Progenitor cell of endocrine pancreas (in vitro differentiated cells): ENCODE measurements at regions not wholly inside any gene's neighbourhood (a gene's known extent, or its start where the extent isn't known, plus 50 kb on each side); places are given as distances from the start of the nearest gene placed in this dataset.

ENCODE experiments used
- DNase-seq: peaks from one replicate; pipeline ENCODE4 v3.0.0; 2021; ENCODE audit warnings: low spot score; ENCODE audit not compliant: unreplicated experiment
- H3K27ac Mint-ChIP-seq: 2 replicates; pipeline ENCODE4 v1.8.0; 2021; ENCODE audit warnings: mild to moderate bottlenecking, moderate library complexity, mixed read lengths
- H3K27me3 Mint-ChIP-seq: 2 replicates; pipeline ENCODE4 v1.8.0; 2021; ENCODE audit warnings: mixed read lengths
- H3K36me3 Mint-ChIP-seq: 2 replicates; pipeline ENCODE4 v1.8.0; 2022; ENCODE audit warnings: mixed read lengths; ENCODE audit not compliant: insufficient read depth
- H3K4me1 Mint-ChIP-seq: 2 replicates; pipeline ENCODE4 v1.8.0; 2021; ENCODE audit warnings: low read depth, mixed read lengths
- H3K4me3 Mint-ChIP-seq: 2 replicates; pipeline ENCODE4 v1.8.0; 2021; ENCODE audit warnings: low read depth, mild to moderate bottlenecking, moderate library complexity, mixed read lengths
- H3K9me3 Mint-ChIP-seq: 2 replicates; pipeline ENCODE4 v1.8.0; 2021; ENCODE audit warnings: low read depth, mixed read lengths
- TF ChIP-seq, protein P1 (sequence below): fragments of 200-600 bp; sonication (generic); IDR thresholded peaks from one replicate; pipeline ENCODE4 v1.5.0; 2021; ENCODE audit warnings: antibody characterized with exemption, mild to moderate bottlenecking; ENCODE audit not compliant: unreplicated experiment

DNA sequence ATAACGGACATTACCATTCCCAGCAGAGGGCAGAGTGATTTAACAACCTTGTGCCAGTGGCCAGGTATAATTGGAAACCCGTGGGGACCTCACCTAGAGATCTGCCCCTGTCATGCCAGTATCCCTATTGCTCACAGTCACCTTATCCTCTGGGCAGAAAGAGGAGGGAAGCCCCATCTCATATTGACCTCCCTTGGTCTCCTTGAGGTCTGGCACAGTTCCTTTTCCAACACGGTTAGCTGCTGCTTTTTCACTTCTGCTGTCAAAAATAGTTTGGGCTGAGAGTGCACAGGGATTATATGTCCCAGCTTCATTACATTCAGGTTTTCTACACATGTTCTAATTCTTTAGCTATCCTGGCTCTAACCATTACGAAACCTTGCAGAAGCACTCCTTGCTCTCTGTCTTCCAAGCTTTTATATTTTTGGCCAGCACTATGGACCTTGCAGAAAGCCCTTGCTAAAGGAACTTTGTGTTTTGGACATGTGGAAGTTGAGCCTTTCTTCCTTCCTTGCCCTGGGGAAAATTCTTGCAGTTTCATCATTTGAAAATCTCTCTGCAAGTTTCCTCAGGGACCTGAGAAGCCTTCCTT lies 111.7 kb upstream of the MIS18BP1 start:
- Mint-ChIP-seq H3K27ac (no peak overlapping the region), H3K27me3 (no peaks in the 10 kb centered on the region)
- no peak for DNase-seq

DNA sequence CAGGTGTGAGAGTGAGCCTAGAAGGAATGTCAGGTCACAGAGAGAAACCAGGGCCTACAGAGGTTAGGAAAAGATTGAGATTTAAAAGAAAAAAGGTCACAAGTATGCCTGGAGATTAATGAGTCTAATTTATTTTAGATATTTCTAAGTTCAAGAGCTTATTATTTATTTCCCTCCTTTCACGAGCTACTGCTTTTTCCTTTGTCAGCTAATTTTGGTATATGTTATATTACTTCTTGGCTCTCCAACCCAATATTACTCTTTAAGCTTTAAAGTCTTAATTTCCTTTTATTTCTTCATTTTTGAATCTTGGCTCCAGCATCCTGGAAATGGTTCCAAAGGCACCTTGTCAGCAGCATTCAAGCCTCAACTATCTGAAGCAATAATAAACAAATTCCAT lies 109.5 kb upstream of the MIS18BP1 start:
- Mint-ChIP-seq H3K4me1 (no peaks in the 10 kb centered on the region), H3K27me3 (no peaks in the 10 kb centered on the region), H3K9me3 (no peaks in the 10 kb centered on the region), H3K27ac (no peak overlapping the region), H3K36me3 (no peaks in the 10 kb centered on the region), H3K4me3 (no peak overlapping the region)
- TF ChIP-seq, protein P1, sequence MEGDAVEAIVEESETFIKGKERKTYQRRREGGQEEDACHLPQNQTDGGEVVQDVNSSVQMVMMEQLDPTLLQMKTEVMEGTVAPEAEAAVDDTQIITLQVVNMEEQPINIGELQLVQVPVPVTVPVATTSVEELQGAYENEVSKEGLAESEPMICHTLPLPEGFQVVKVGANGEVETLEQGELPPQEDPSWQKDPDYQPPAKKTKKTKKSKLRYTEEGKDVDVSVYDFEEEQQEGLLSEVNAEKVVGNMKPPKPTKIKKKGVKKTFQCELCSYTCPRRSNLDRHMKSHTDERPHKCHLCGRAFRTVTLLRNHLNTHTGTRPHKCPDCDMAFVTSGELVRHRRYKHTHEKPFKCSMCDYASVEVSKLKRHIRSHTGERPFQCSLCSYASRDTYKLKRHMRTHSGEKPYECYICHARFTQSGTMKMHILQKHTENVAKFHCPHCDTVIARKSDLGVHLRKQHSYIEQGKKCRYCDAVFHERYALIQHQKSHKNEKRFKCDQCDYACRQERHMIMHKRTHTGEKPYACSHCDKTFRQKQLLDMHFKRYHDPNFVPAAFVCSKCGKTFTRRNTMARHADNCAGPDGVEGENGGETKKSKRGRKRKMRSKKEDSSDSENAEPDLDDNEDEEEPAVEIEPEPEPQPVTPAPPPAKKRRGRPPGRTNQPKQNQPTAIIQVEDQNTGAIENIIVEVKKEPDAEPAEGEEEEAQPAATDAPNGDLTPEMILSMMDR: no peak
- DNase-seq: no peak

More for the DNA sequence above, 111.7 kb upstream of the MIS18BP1 start:
- H3K36me3 Mint-ChIP-seq: no peaks in the 10 kb centered on the region
- no peak overlapping the region for H3K4me3 Mint-ChIP-seq
- H3K9me3 Mint-ChIP-seq: no peaks in the 10 kb centered on the region
- H3K4me1 Mint-ChIP-seq: no peaks in the 10 kb centered on the region
- TF ChIP-seq, protein P1: no peak

DNA sequence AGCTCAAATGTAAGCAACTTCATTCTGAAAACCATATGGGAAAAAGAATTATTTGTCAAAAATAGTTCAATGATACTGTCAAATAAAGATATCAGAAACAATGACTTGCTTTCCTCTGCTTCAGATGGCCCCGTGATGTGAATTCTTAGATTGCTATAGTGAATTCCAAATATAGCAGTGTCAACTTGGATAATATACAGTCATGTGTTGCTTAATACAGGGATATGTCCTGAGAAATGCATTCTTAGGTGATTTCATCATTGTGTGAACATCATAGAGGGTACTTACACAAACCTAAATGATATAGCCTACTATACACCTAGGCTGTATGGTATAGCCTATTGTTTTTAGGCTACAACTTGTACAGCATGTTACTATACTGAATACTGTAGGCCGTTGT lies 108.7 kb upstream of the MIS18BP1 start:
- TF ChIP-seq, protein P1: no peak
- Mint-ChIP-seq H3K36me3 (no peaks in the 10 kb centered on the region), H3K9me3 (no peaks in the 10 kb centered on the region), H3K27me3 (no peaks in the 10 kb centered on the region), H3K4me1 (no peaks in the 10 kb centered on the region), H3K27ac (no peak overlapping the region), H3K4me3 (no peak overlapping the region)
- DNase-seq: no peak

DNA sequence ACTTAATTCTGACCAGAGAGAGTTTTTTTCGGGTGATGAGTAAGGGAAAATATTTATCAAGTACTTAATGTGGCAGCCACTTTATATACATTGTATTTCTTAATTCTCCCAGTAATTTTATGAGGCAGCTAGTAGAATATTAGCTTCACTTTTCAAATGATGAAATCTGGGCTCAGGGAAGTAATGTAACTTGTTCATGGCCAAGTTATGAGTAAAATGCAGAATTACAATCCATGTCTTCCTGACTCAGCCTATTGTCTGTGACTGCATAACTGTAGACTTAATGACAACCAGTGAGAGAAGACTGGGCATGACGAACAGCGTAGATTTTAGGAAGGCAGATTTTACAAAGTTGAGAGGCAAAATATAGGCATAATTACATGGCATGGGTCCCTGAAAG lies 106.7 kb upstream of the MIS18BP1 start:
- H3K27me3 Mint-ChIP-seq: no peaks in the 10 kb centered on the region
- DNase-seq: no peak
- no peaks in the 10 kb centered on the region for H3K9me3 Mint-ChIP-seq
- no peaks in the 10 kb centered on the region for H3K4me1 Mint-ChIP-seq
- H3K4me3 Mint-ChIP-seq: no peak overlapping the region
- TF ChIP-seq, protein P1: no peak
- no peaks in the 10 kb centered on the region for H3K36me3 Mint-ChIP-seq
- H3K27ac Mint-ChIP-seq: no peak overlapping the region

DNA sequence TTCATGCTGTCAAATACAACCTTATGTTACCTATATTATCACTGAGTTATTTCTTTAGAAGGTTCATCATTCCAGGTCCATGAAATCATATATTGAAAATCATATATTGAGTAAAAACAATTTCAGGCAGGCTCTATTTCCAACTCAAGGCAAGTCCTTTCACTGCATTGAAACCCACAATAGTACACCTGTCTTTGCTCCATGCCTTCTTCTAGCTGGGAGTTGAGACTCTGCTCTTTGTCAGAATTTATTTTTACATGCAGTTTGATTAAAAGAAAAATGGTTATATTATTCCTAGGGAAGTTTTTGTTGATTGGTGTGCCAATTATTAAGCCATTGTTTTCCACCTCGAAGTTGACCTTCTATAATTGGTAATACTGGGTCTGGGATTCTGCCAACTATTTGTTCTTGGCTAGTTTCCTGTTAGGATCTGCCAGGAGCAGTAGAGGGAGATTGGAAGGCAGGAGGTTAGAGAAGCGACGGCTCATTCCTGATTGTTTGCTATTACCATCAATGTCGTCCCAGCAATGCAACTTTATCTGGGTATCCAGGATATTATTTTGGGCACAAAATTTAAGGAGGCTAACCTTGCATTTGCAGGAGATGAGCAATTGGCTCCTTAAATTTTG lies 79.5 kb upstream of the MIS18BP1 start:
- Mint-ChIP-seq H3K36me3 (peaks cover 2% of the 10 kb centered on the region), H3K9me3 (peaks cover 24% of the 10 kb centered on the region), H3K4me3 (no peak overlapping the region), H3K27me3 (no peaks in the 10 kb centered on the region), H3K4me1 (no peaks in the 10 kb centered on the region), H3K27ac (no peak overlapping the region)
- TF ChIP-seq, protein P1: no peak
- DNase-seq: no peak
